Karpas-422 (cell line): ENCODE measurements at regions not wholly inside any gene's neighbourhood (a gene's known extent, or its start where the extent isn't known, plus 50 kb on each side); places are given as distances from the start of the nearest gene placed in this dataset.

ENCODE experiments used
- DNase-seq: peaks from one replicate; pipeline ENCODE4 v3.0.0-alpha.2; 2015
- H2AFZ ChIP-seq: fragments of 200-600 bp; sonication (generic); 2 replicates; pipeline ENCODE4 v1.6.1; 2014; ENCODE audit warnings: antibody characterized with exemption, low read length, mixed read lengths
- H3K27ac ChIP-seq: fragments of 200-600 bp; sonication (generic); 2 replicates; pipeline ENCODE4 v1.5.1; 2014; ENCODE audit warnings: mild to moderate bottlenecking, low read length, moderate library complexity
- H3K27me3 ChIP-seq: fragments of 200-600 bp; sonication (generic); 2 replicates; pipeline ENCODE4 v1.6.1; 2014; ENCODE audit warnings: low read length, mixed read lengths
- H3K36me3 ChIP-seq: fragments of 200-600 bp; sonication (generic); 2 replicates; pipeline ENCODE4 v1.6.1; 2014; ENCODE audit warnings: low read length, mixed read lengths; ENCODE audit not compliant: insufficient read depth
- H3K4me1 ChIP-seq: fragments of 200-600 bp; sonication (generic); 2 replicates; pipeline ENCODE4 v1.6.1; 2014; ENCODE audit warnings: mild to moderate bottlenecking, low read length, mixed read lengths
- H3K4me2 ChIP-seq: fragments of 200-600 bp; sonication (generic); 2 replicates; pipeline ENCODE4 v1.6.1; 2014; ENCODE audit warnings: low read length, low read depth, mild to moderate bottlenecking; ENCODE audit not compliant: poor library complexity, severe bottlenecking
- H3K4me3 ChIP-seq: fragments of 200-600 bp; sonication (generic); 2 replicates; pipeline ENCODE4 v1.5.1; 2014; ENCODE audit warnings: mild to moderate bottlenecking, antibody characterized with exemption, low read length, mixed read lengths
- H3K79me2 ChIP-seq: fragments of 200-600 bp; sonication (generic); 2 replicates; pipeline ENCODE4 v1.6.1; 2014; ENCODE audit warnings: mild to moderate bottlenecking, low read length, mixed read lengths
- H3K9ac ChIP-seq: fragments of 200-600 bp; sonication (generic); 2 replicates; pipeline ENCODE4 v1.6.0; 2014; ENCODE audit warnings: low read length
- H3K9me2 ChIP-seq: fragments of 200-600 bp; sonication (generic), shearing (Covaris generic); replicated peaks from 2 replicates; pipeline ENCODE4 v1.6.0; 2014; ENCODE audit warnings: mild to moderate bottlenecking, low read length, moderate library complexity; ENCODE audit not compliant: insufficient read depth
- H3K9me3 ChIP-seq: fragments of 300-700, 200-600 bp; sonication (generic); 2 replicates; pipeline ENCODE4 v1.6.1; 2014; ENCODE audit warnings: low read length, mixed read lengths
- H4K20me1 ChIP-seq: fragments of 200-600 bp; sonication (generic); 2 replicates; pipeline ENCODE4 v1.6.1; 2014; ENCODE audit warnings: mild to moderate bottlenecking, antibody characterized with exemption, low read length, low read depth; ENCODE audit not compliant: insufficient read depth

GRCh38 chr3:135310317-135310716, 515.3 kb downstream of the EPHB1 start:
- peaks cover 29% of the 10 kb centered on the region for H3K4me1 ChIP-seq
- H3K4me3 ChIP-seq = no peak overlapping the region
- no peak overlapping the region for H3K9ac ChIP-seq
- peak; percentile 83 for DNase-seq
- H2AFZ ChIP-seq = no peak overlapping the region
- H3K27me3 ChIP-seq = no peaks in the 10 kb centered on the region
- H3K9me3 ChIP-seq = no peaks in the 10 kb centered on the region
- no peaks in the 10 kb centered on the region for H4K20me1 ChIP-seq
- no peaks in the 10 kb centered on the region for H3K36me3 ChIP-seq
- no peak overlapping the region for H3K27ac ChIP-seq
- peak overlapping the region; percentile 49 for H3K4me2 ChIP-seq
- H3K9me2 ChIP-seq = no peaks in the 10 kb centered on the region
- H3K79me2 ChIP-seq = no peaks in the 10 kb centered on the region

GRCh38 chr3:135311699-135312098, 516.6 kb downstream of the EPHB1 start:
- Histone ChIP-seq H3K4me2 (peak overlapping the region; percentile 49), H3K36me3 (no peaks in the 10 kb centered on the region), H3K27me3 (no peaks in the 10 kb centered on the region), H3K9ac (no peak overlapping the region), H3K9me2 (no peaks in the 10 kb centered on the region), H3K27ac (no peak overlapping the region), H3K4me1 (peaks cover 29% of the 10 kb centered on the region), H4K20me1 (no peaks in the 10 kb centered on the region), H2AFZ (no peak overlapping the region), H3K9me3 (no peaks in the 10 kb centered on the region), H3K4me3 (no peak overlapping the region), H3K79me2 (no peaks in the 10 kb centered on the region)
- DNase-seq = no peak

GRCh38 chr3:135314237-135314636, 519.2 kb downstream of the EPHB1 start:
- no peak overlapping the region for H3K27ac ChIP-seq
- H3K79me2 ChIP-seq = no peaks in the 10 kb centered on the region
- no peak for DNase-seq
- H3K4me2 ChIP-seq = no peak overlapping the region
- H2AFZ ChIP-seq = no peak overlapping the region
- no peaks in the 10 kb centered on the region for H3K9me2 ChIP-seq
- no peak overlapping the region for H3K4me3 ChIP-seq
- no peaks in the 10 kb centered on the region for H4K20me1 ChIP-seq
- H3K27me3 ChIP-seq = no peaks in the 10 kb centered on the region
- no peaks in the 10 kb centered on the region for H3K36me3 ChIP-seq
- H3K9me3 ChIP-seq = no peaks in the 10 kb centered on the region
- no peak overlapping the region for H3K9ac ChIP-seq
- peaks cover 29% of the 10 kb centered on the region for H3K4me1 ChIP-seq

GRCh38 chr3:135324301-135324700, 529.2 kb downstream of the EPHB1 start:
- DNase-seq = no peak
- H3K36me3 ChIP-seq = no peaks in the 10 kb centered on the region
- H3K4me1 ChIP-seq = no peaks in the 10 kb centered on the region
- no peaks in the 10 kb centered on the region for H4K20me1 ChIP-seq
- no peaks in the 10 kb centered on the region for H3K27me3 ChIP-seq
- H3K4me2 ChIP-seq = no peak overlapping the region
- H3K9ac ChIP-seq = no peak overlapping the region
- H3K9me2 ChIP-seq = no peaks in the 10 kb centered on the region
- no peaks in the 10 kb centered on the region for H3K79me2 ChIP-seq
- H3K4me3 ChIP-seq = no peak overlapping the region
- H3K9me3 ChIP-seq = no peaks in the 10 kb centered on the region
- no peak overlapping the region for H2AFZ ChIP-seq
- no peak overlapping the region for H3K27ac ChIP-seq

- Histone ChIP-seq H3K79me2 (no peaks in the 10 kb centered on the region), H3K9me2 (no peaks in the 10 kb centered on the region), H3K4me2 (no peak overlapping the region), H2AFZ (no peak overlapping the region), H4K20me1 (no peaks in the 10 kb centered on the region), H3K9me3 (no peaks in the 10 kb centered on the region), H3K4me1 (no peaks in the 10 kb centered on the region), H3K9ac (no peak overlapping the region), H3K36me3 (no peaks in the 10 kb centered on the region), H3K4me3 (no peak overlapping the region), H3K27me3 (no peaks in the 10 kb centered on the region), H3K27ac (no peak overlapping the region)
- no peak for DNase-seq
These were observed 530.0 kb downstream of the EPHB1 start for GRCh38 chr3:135325096-135325495.

GRCh38 chr3:135325726-135326235, 530.7 kb downstream of the EPHB1 start:
- no peaks in the 10 kb centered on the region for H4K20me1 ChIP-seq
- DNase-seq = no peak
- no peak overlapping the region for H3K9ac ChIP-seq
- H3K9me3 ChIP-seq = no peaks in the 10 kb centered on the region
- no peaks in the 10 kb centered on the region for H3K79me2 ChIP-seq
- H2AFZ ChIP-seq = no peak overlapping the region
- no peaks in the 10 kb centered on the region for H3K9me2 ChIP-seq
- no peak overlapping the region for H3K27ac ChIP-seq
- no peak overlapping the region for H3K4me3 ChIP-seq
- no peaks in the 10 kb centered on the region for H3K36me3 ChIP-seq
- no peak overlapping the region for H3K4me2 ChIP-seq
- H3K4me1 ChIP-seq = no peaks in the 10 kb centered on the region
- no peaks in the 10 kb centered on the region for H3K27me3 ChIP-seq

GRCh38 chr3:135326851-135327250, 531.8 kb downstream of the EPHB1 start:
- no peaks in the 10 kb centered on the region for H4K20me1 ChIP-seq
- no peak overlapping the region for H3K4me2 ChIP-seq
- no peaks in the 10 kb centered on the region for H3K9me3 ChIP-seq
- no peak overlapping the region for H3K27ac ChIP-seq
- H3K9me2 ChIP-seq = no peaks in the 10 kb centered on the region
- no peaks in the 10 kb centered on the region for H3K27me3 ChIP-seq
- H3K36me3 ChIP-seq = no peaks in the 10 kb centered on the region
- no peak for DNase-seq
- H3K79me2 ChIP-seq = no peaks in the 10 kb centered on the region
- H3K9ac ChIP-seq = no peak overlapping the region
- H2AFZ ChIP-seq = no peak overlapping the region
- H3K4me3 ChIP-seq = no peak overlapping the region
- H3K4me1 ChIP-seq = no peaks in the 10 kb centered on the region

GRCh38 chr3:135328036-135328435, 533.0 kb downstream of the EPHB1 start:
- Histone ChIP-seq H3K9ac (no peak overlapping the region), H3K27ac (no peak overlapping the region), H2AFZ (no peak overlapping the region), H3K9me2 (no peaks in the 10 kb centered on the region), H3K79me2 (no peaks in the 10 kb centered on the region), H3K9me3 (no peaks in the 10 kb centered on the region), H4K20me1 (no peaks in the 10 kb centered on the region), H3K4me2 (no peak overlapping the region), H3K27me3 (no peaks in the 10 kb centered on the region), H3K4me3 (no peak overlapping the region), H3K36me3 (no peaks in the 10 kb centered on the region), H3K4me1 (no peaks in the 10 kb centered on the region)
- no peak for DNase-seq

GRCh38 chr3:135329479-135329878, 534.4 kb downstream of the EPHB1 start:
- no peaks in the 10 kb centered on the region for H3K9me3 ChIP-seq
- DNase-seq = no peak
- no peaks in the 10 kb centered on the region for H4K20me1 ChIP-seq
- no peaks in the 10 kb centered on the region for H3K36me3 ChIP-seq
- no peaks in the 10 kb centered on the region for H3K4me1 ChIP-seq
- no peak overlapping the region for H3K4me3 ChIP-seq
- no peak overlapping the region for H3K9ac ChIP-seq
- H3K4me2 ChIP-seq = no peak overlapping the region
- H3K27me3 ChIP-seq = no peaks in the 10 kb centered on the region
- H3K9me2 ChIP-seq = no peaks in the 10 kb centered on the region
- no peaks in the 10 kb centered on the region for H3K79me2 ChIP-seq
- no peak overlapping the region for H2AFZ ChIP-seq
- no peak overlapping the region for H3K27ac ChIP-seq
